ENCODE measurements at regions not wholly inside any gene's neighbourhood (a gene's known extent, or its start where the extent isn't known, plus 50 kb on each side); places are given as distances from the start of the nearest gene placed in this dataset.

DNA sequence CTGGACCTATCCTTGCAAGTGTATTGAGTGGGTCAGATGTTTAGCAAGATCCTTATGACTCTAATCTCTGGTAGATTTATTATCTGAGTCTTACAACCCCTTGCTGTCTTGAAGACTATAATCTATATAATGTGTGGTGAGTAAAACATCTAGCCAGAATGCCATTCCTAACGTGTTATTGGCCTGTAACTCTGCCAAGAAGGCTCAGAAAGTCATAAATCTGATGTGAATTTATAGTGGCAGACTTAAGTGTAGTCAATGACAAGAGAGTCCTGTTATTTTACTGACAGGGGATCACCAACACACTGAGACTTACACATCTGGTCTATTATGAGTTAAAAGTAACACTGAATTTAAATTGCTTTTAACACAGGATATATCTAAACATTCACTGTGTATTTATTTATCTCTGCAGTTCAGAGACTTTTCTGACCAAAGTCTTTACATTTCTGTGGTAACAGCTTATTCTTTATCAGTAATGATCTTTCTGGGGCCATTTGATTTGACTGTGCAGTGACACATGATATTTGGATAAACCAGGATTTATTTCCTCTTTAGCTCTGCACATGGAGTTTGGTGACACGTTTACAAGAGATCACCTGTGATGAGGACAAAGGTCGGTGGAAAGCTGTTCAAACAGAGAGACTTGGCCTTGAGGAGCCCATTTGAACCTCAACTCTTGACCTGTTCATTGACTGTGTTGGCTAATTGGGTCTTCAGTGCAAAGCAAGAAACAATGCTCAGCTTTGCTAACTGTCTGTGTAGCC, 415.8 kb downstream of the STIM2 start:
- no peaks in the 10 kb centered on the region for H3K4me1 ChIP-seq (ENCODE audit: low read depth)
- intact Hi-C loops (cut with DNase I, micrococcal nuclease) = no loop called here

DNA sequence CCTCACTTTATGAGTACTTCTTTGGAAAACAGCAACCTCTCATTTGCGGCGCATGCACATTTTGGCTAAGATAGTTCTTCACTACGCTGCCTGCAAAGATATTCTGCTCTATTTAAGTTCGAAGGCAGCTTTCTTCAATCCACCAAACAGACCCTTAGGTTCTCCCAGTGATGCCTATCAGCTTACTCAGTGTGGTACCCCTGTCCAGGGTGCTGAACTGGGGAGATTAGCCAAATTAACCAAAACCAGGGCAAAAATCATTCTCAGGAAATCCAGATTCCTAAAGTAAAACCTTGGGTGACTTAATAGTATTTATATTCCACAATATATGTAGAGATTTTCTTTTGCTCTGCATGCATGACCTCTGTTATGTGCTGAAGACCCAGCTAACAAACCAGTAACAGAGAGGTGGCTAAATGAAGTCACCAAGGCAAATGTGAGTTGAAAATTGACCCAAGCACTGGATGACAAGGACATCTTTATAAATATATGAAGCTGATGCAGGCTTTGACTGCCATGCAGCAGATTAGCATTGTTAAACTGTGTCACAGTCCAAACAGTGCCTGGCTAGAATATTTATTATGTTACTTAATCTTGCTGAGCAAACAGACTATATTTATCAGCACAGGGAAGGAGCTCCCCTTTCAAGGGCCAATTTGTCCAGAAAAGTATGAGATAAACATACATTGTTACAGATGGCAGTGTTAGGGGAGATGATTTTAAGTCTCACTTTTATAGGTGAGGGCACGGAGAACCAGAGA, 418.2 kb downstream of the STIM2 start:
- DNase-seq (peak in 1 of 3 donors; percentile 49), ATAC-seq (peak; percentile 27)
- H3K4me3 ChIP-seq = no peak overlapping the region
- TF ChIP-seq, protein P1, sequence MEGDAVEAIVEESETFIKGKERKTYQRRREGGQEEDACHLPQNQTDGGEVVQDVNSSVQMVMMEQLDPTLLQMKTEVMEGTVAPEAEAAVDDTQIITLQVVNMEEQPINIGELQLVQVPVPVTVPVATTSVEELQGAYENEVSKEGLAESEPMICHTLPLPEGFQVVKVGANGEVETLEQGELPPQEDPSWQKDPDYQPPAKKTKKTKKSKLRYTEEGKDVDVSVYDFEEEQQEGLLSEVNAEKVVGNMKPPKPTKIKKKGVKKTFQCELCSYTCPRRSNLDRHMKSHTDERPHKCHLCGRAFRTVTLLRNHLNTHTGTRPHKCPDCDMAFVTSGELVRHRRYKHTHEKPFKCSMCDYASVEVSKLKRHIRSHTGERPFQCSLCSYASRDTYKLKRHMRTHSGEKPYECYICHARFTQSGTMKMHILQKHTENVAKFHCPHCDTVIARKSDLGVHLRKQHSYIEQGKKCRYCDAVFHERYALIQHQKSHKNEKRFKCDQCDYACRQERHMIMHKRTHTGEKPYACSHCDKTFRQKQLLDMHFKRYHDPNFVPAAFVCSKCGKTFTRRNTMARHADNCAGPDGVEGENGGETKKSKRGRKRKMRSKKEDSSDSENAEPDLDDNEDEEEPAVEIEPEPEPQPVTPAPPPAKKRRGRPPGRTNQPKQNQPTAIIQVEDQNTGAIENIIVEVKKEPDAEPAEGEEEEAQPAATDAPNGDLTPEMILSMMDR (IDR thresholded peaks at IDR 0.05) = no peak
- H3K9me3 ChIP-seq = no peaks in the 10 kb centered on the region
- no peaks in the 10 kb centered on the region for H3K36me3 ChIP-seq (ENCODE audit: low read depth)
- no peaks in the 10 kb centered on the region for H3K4me1 ChIP-seq (ENCODE audit: low read depth)
- intact Hi-C loops (cut with DNase I, micrococcal nuclease) = no loop called here

More for the DNA sequence above, 415.8 kb downstream of the STIM2 start:
- TF ChIP-seq, protein P1 (IDR thresholded peaks at IDR 0.05) = no peak
- ATAC-seq (peak; percentile 80), DNase-seq (peak in 1 of 3 donors; percentile 19)
- Histone ChIP-seq H3K4me3 (no peak overlapping the region), H3K36me3 (ENCODE audit: low read depth) (no peaks in the 10 kb centered on the region), H3K9me3 (no peaks in the 10 kb centered on the region)

- no peak overlapping the region for H3K4me3 ChIP-seq
- no peaks in the 10 kb centered on the region for H3K36me3 ChIP-seq (ENCODE audit: low read depth)
- no peaks in the 10 kb centered on the region for H3K9me3 ChIP-seq
- DNase-seq (no peak), ATAC-seq (no peak)
- no peaks in the 10 kb centered on the region for H3K4me1 ChIP-seq (ENCODE audit: low read depth)
- TF ChIP-seq, protein P1 (IDR thresholded peaks at IDR 0.05) = no peak
- intact Hi-C loops (cut with DNase I, micrococcal nuclease) = no loop called here
These were observed 427.9 kb downstream of the STIM2 start for GRCh38 chr4:27288496-27288895.

DNA sequence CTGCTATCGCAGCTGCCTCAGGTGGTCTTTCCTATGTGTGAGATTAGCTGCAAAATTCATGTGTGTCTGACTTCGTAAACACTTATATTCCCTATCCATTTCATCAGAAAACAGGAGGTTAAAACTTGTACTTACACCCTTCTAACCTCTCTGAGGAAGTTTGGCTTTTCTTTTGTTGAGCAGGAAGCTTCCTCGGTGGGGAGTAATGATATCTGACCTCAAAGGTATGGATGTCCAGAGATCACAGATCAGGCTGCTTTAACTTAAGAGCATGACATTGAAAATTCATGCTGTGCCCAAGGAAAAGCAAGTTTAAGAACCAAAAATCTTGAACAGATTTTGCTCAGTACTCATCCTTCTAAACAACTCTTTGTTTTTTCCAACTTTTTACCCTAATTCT, 429.1 kb downstream of the STIM2 start:
- TF ChIP-seq, protein P1 (IDR thresholded peaks at IDR 0.05) = no peak
- intact Hi-C loops (cut with DNase I, micrococcal nuclease) = no loop called here
- no peak for ATAC-seq

GRCh38 chr4:27293831-27294230, 433.2 kb downstream of the STIM2 start:
- intact Hi-C loops (cut with DNase I, micrococcal nuclease) = no loop called here
- TF ChIP-seq, protein P1 (IDR thresholded peaks at IDR 0.05) = no peak
- Histone ChIP-seq H3K9me3 (no peaks in the 10 kb centered on the region), H3K4me1 (ENCODE audit: low read depth) (no peaks in the 10 kb centered on the region), H3K4me3 (no peak overlapping the region), H3K36me3 (ENCODE audit: low read depth) (no peaks in the 10 kb centered on the region)
- DNase-seq (no peak), ATAC-seq (no peak)

More for the DNA sequence above, 429.1 kb downstream of the STIM2 start:
- DNase-seq = no peak
- Histone ChIP-seq H3K9me3 (no peaks in the 10 kb centered on the region), H3K4me3 (no peak overlapping the region), H3K4me1 (ENCODE audit: low read depth) (no peaks in the 10 kb centered on the region), H3K36me3 (ENCODE audit: low read depth) (no peaks in the 10 kb centered on the region)

All from mucosa of descending colon (tissue), 3 donors.